ENCODE measurements at regions not wholly inside any gene's neighbourhood (a gene's known extent, or its start where the extent isn't known, plus 50 kb on each side); places are given as distances from the start of the nearest gene placed in this dataset.
"Not testable (repeated sequence)": the region's sequence is repeated elsewhere in the genome, so short reads cannot be mapped to it uniquely, and the experiment has no call there.

GRCh38 chr4:157776930-157777528 lies 395.8 kb downstream of the GASK1B start:
- no peak for FAIRE-seq

DNA sequence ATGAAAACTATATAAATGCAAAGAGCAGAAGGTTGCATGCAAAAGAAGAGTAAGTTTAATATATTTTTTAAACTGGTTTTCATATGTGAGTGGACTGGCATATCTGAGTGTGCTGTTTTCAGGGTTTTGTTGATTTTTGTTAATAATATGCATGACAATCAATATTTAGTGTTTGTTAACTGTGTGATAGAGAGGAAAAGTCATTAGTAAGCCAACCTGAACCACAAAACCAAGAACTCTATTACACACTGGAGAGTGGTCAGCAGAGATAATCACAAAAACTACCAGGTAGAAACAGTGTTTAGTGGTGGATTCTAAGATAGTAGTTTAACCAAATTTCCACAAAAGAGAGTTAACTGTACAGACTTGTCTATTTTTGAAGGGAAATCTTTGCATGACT lies 396.9 kb downstream of the GASK1B start:
- FAIRE-seq: no peak

DNA sequence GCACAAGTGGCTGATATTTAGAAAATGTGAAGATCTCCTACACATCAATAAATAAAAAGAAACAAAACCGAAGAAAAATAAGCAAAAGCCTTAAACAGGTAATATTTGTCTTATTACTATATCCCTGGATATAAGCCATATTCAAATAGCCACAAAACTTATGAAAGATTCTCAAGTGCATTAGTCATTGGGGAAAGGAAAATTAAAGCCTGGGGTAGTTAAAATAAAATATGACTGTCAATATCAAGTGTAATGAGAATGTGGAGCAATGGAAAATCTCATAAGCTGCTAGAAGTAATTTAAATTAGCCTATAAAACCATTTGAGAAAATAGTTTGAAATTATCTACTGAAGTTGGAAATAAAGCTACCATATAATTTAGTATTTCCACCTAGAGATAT lies 399.9 kb downstream of the GASK1B start:
- no peak for FAIRE-seq

DNA sequence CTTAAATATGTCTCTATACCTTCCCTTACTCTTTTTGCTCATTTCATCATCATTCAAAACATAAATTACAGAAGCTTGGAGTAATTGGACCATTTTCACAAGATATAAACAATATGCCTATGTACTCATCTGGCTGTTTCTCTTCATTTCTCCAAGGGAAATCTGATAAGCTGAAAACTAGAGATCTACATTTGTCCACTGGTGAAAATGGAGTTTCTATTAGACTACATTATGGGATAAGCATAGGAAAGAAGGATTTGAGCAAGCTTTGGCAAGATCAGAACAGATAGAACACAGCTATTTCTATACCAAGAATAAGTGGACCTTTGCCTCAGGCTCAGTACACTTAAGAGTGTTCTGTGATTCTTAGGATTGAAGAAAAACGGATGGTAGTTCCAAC lies 404.4 kb downstream of the GASK1B start:
- FAIRE-seq: no peak

- no peak for FAIRE-seq
These were observed 409.3 kb downstream of the GASK1B start for GRCh38 chr4:157763490-157763889.

- FAIRE-seq: peak; percentile 90
These were observed 418.4 kb downstream of the GASK1B start for GRCh38 chr4:157754410-157754809.

DNA sequence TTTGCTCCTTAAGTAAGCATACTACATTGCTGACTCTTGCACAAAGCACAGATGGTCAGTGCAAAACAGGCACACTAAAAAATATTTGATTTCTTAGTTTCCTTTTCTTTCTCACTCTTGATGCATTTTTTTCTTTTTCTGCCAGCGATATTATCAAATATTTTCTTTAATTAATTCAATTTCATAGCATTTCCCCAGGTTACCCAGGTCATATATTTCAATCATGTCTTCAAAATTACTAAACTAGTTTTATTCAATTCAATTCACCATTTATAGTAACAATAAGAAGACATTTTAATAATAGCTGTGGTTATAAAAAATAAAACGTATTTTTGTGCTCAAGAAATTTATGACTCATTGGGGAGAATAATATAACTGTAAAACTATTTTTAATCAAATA lies 421.2 kb downstream of the GASK1B start:
- peak; percentile 88 for FAIRE-seq

GRCh38 chr4:157741642-157742041 lies 431.2 kb downstream of the GASK1B start:
- no peak for FAIRE-seq

GRCh38 chr4:157739242-157739641 lies 433.6 kb downstream of the GASK1B start:
- no peak for FAIRE-seq

- no peak for FAIRE-seq
These were observed 444.6 kb downstream of the GASK1B start for GRCh38 chr4:157728215-157728614.

- no peak for FAIRE-seq
These were observed 445.7 kb downstream of the GASK1B start for GRCh38 chr4:157727163-157727562.

- FAIRE-seq: no peak
These were observed 450.7 kb downstream of the GASK1B start for GRCh38 chr4:157722146-157722545.

- no peak for FAIRE-seq
These were observed 459.5 kb downstream of the GASK1B start for GRCh38 chr4:157713342-157713741.

- FAIRE-seq: no peak
These were observed 466.7 kb downstream of the GASK1B start for GRCh38 chr4:157706155-157706554.

DNA sequence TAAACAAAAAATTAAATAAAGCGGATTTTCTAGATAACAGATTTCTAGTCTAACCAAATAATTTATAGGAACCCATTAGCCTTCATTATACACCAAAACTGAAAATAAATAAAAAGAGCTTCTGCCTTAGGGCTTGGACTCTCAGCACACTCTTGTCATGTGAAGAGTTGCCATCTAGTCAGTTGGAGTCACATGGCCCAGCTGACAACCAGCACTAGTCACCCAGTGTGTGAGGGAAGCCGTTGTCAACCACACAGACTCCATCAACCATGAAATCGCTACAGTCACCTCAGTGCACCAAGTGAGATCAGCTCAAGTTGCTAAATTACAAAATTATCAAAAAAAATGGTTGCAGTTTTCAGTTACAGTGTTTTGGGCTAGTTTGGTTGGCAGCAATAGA lies 470.0 kb downstream of the GASK1B start:
- no peak for FAIRE-seq

- no peak for FAIRE-seq
These were observed 471.2 kb downstream of the GASK1B start for GRCh38 chr4:157701695-157701994.

DNA sequence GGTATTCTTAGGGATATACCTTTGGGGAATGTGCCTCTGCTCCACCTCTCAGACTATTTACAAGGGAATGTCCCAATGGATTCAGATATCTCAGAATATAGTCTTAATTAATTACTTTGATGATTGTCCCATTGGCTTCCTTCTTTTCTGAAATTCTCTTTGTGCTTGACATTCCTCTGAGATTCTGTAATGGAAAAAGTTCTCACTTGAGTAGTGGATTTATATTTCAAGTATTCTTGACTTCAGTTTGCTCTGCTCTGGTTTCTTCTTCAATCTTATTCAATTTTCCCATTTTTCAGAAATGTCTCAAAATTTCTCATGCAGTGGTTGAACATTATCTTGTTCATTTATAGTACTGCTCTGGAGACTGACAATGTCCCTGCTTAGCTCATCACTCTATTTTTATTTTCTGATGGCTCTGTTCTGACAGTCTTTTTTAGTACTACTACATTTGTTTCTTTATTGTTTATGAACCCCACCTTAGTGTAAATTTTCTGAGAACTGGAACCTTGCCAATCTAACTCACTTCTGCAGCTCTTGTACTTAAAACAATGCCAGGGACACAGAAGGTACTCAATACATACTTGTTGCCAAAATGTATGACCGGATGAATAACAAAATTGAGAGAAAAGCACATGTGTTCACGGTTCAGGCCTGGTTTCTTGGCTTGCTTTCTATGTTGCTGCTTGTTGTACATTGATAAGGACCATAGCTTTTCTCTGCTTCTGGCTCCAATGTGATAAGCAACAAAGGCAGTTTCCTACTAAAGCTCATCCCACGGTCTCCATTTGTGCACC lies 471.7 kb downstream of the GASK1B start:
- FAIRE-seq: no peak

DNA sequence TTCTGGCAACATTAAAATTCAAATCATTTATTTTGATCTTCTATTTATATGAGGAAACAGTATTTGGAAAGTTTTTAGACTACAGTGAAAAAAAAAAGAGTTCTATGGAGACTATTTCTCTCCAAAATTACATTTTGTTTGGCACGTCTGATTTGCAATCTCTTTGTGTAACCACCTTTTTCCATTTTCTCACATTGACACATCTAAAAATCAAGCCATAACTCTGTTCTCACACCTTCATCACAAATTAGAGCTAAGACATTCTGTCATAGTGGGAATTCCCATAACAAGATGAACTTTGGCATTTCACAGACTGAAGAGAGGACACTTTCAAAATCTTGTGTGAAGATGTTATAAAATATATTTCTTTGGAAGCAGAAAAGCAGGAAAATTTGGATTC lies 468.9 kb downstream of the GRIA2 start:
- FAIRE-seq: no peak

DNA sequence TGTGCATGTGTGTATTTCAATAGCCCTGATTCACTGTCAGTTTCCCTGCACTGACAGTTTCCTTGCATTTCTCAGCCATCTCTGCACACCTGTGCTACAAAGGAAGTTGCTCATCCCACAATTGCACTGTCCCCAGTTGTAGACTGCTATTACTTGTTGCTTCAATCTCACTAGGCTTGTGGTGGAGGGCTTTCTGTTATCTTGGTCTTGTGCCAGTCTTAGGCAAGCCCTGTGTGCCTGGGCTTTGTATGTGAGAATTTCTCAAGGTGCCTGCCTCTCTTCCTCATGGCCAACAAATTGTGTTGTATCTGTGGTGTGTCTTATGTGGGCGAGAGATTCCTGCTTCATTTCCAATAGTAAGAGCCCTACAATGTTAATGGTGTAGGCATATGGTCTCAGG lies 467.4 kb downstream of the GRIA2 start:
- FAIRE-seq: no peak

DNA sequence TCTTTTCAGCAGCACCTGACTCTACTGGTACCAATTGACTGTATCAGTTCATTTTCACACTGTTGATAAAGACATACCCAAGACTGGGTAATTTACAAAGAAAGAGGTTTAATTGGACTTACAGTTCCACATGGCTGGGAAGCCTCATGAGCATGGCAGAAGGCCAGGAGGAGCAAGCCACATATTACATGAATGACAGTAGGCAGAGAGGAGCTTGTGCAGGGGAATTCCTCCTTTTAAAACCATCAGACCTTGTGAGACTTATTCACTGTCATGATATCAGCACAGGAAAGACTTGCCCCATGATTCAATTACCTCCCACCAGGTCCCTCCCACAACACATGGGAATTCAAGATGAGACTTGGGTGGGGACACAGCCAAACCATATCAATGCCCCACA lies 458.8 kb downstream of the GRIA2 start:
- not testable (repeated sequence) for FAIRE-seq

- no peak for FAIRE-seq
These were observed 457.9 kb downstream of the GRIA2 start for GRCh38 chr4:157678478-157678877.

- FAIRE-seq: no peak
These were observed 454.2 kb downstream of the GRIA2 start for GRCh38 chr4:157674699-157675098.

GRCh38 chr4:157667836-157668235 lies 447.3 kb downstream of the GRIA2 start:
- no peak for FAIRE-seq

- no peak for FAIRE-seq
These were observed 444.2 kb downstream of the GRIA2 start for GRCh38 chr4:157664726-157665125.
